ENCODE measurements at regions not wholly inside any gene's neighbourhood (a gene's known extent, or its start where the extent isn't known, plus 50 kb on each side); places are given as distances from the start of the nearest gene placed in this dataset.
A peak's percentile ranks its signal among the peaks of the same experiment; 100 is the strongest.
"Not testable (repeated sequence)": the region's sequence is repeated elsewhere in the genome, so short reads cannot be mapped to it uniquely, and the experiment has no call there.

DNA sequence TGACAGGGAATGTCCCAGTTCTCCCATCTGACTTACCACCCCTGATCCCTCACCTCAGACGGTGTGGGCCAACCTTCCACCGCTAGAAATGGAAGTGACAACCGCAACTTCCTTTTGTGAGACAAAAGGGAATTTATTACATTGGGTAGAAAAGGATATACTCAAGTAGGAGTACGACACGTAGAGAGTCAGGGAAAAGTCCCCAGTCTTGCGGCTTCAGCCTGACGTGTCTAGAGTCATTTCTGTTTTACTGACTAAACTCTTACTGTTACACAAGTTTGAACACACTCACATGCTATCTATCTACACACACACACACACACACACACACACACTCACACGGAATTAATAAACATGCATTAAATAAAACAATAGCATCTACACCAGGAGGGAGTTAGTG is 178.9 kb downstream of the COPRS start:
- Histone ChIP-seq H3K9me3 (replicated peaks; ENCODE audit: control insufficient read depth, low read depth, low read length) (no peaks in the 10 kb centered on the region), H3K36me3 (ENCODE audit: control insufficient read depth, insufficient read depth, low read length) (no peaks in the 10 kb centered on the region), H3K27ac (ENCODE audit: low read length) (no peak overlapping the region), H3K4me1 (ENCODE audit: control insufficient read depth, insufficient read depth, low read length) (peaks cover 20% of the 10 kb centered on the region), H3K27me3 (ENCODE audit: control insufficient read depth, insufficient read depth, low read length) (no peaks in the 10 kb centered on the region), H3K4me3 (ENCODE audit: low read length) (no peak overlapping the region)
- no peak for DNase-seq
- no CpG with 5 or more reads among the region's 8 CpGs for WGBS (ENCODE audit: insufficient coverage)

DNA sequence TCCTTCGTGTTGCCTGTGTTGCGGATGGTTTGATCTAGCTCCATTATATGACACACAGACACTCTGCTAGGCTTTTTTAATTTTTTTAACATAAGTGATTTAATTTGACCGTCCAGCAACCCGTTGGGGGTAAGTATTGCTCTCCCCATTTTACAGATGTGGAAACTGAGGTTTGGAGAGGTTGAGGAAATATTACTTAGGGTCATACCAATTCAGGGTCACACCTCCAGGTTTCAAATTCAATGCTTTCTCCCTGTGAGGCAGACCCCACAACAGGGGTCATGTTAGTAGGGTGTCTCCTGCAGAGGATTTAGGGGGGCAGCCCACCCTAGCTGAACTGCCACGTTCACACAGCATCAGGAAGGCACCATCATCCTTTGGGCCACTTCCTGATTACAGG is 179.4 kb downstream of the COPRS start:
- Histone ChIP-seq H3K27ac (ENCODE audit: low read length) (no peak overlapping the region), H3K36me3 (ENCODE audit: control insufficient read depth, insufficient read depth, low read length) (no peaks in the 10 kb centered on the region), H3K4me1 (ENCODE audit: control insufficient read depth, insufficient read depth, low read length) (peaks cover 24% of the 10 kb centered on the region), H3K9me3 (replicated peaks; ENCODE audit: control insufficient read depth, low read depth, low read length) (no peaks in the 10 kb centered on the region), H3K27me3 (ENCODE audit: control insufficient read depth, insufficient read depth, low read length) (no peaks in the 10 kb centered on the region), H3K4me3 (ENCODE audit: low read length) (no peak overlapping the region)
- WGBS (ENCODE audit: insufficient coverage): no CpG with 5 or more reads among the region's 5 CpGs
- no peak for DNase-seq

DNA sequence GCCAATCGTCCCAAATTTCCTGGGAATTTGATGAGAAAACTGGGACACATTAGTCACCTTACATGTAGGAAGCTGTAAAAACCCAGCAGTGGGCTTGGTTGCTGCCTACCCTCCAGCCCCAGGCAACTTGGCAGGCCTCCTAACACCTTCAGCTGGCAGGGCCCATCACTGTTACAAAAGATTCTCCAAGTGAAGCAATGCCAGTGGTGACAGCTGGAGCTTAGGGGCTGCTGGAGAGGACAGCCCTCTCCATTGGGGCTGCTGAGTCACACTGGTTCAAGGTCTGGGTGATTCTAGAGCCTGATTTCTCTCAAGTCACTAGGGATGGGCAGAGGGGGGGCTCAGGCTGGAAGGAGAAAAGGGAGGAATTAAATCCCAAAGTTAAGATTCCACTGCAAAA is 180.6 kb downstream of the COPRS start:
- Histone ChIP-seq H3K27me3 (ENCODE audit: control insufficient read depth, insufficient read depth, low read length) (no peaks in the 10 kb centered on the region), H3K4me3 (ENCODE audit: low read length) (no peak overlapping the region), H3K27ac (ENCODE audit: low read length) (peak overlapping the region; percentile 69), H3K9me3 (replicated peaks; ENCODE audit: control insufficient read depth, low read depth, low read length) (no peaks in the 10 kb centered on the region), H3K4me1 (ENCODE audit: control insufficient read depth, insufficient read depth, low read length) (peaks cover 32% of the 10 kb centered on the region), H3K36me3 (ENCODE audit: control insufficient read depth, insufficient read depth, low read length) (no peaks in the 10 kb centered on the region)
- DNase-seq: peak; percentile 89
- WGBS (ENCODE audit: insufficient coverage): no CpG with 5 or more reads among the region's 1 CpG

DNA sequence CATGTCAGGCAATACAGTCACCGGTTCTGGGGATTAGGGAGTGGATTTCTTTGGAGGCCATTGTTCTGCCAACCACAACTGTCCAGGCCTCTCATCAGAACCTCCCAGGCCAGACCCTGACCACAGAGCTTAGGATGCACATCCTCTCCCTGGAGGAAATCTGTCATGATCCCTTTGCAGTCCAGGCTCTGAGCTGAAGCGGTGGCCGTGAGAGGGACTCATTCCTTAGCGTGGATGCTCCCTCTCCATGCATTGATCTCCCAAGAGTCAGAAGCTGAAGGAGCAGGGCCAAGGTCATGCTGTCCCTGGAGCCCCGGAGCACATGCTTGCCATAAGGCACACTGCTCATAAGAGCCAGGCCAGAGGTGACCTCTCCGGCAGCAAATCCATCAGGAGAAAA is 181.4 kb downstream of the COPRS start:
- Histone ChIP-seq H3K9me3 (replicated peaks; ENCODE audit: control insufficient read depth, low read depth, low read length) (no peaks in the 10 kb centered on the region), H3K4me3 (ENCODE audit: low read length) (no peak overlapping the region), H3K27me3 (ENCODE audit: control insufficient read depth, insufficient read depth, low read length) (peaks cover 3% of the 10 kb centered on the region), H3K4me1 (ENCODE audit: control insufficient read depth, insufficient read depth, low read length) (peaks cover 32% of the 10 kb centered on the region), H3K27ac (ENCODE audit: low read length) (no peak overlapping the region), H3K36me3 (ENCODE audit: control insufficient read depth, insufficient read depth, low read length) (no peaks in the 10 kb centered on the region)
- WGBS (ENCODE audit: insufficient coverage): 59% methylated on average over 4 of the region's 6 CpGs
- no peak for DNase-seq

DNA sequence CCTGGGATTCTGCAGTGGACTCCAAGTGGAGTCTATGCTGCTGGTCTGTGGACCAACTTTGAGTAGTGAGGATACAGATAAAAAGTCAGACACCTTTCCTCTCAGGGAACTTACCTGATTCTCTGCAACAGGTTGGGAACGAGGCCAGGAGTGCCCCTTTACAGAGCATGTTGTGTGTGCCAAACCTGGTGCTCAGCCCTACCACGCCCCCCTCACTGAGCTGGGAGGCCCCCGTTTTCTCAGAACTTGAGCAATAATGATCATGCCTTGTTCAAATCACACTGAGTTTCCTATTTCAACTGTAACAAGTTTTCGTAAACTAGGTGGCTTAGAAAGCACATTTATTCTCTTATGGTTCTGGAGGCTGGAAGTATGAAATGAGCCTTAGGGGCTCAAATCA is 182.0 kb downstream of the COPRS start:
- WGBS (ENCODE audit: insufficient coverage): 80% methylated on average over 2 of the region's 4 CpGs
- Histone ChIP-seq H3K9me3 (replicated peaks; ENCODE audit: control insufficient read depth, low read depth, low read length) (no peaks in the 10 kb centered on the region), H3K36me3 (ENCODE audit: control insufficient read depth, insufficient read depth, low read length) (no peaks in the 10 kb centered on the region), H3K4me3 (ENCODE audit: low read length) (no peak overlapping the region), H3K4me1 (ENCODE audit: control insufficient read depth, insufficient read depth, low read length) (peaks cover 35% of the 10 kb centered on the region), H3K27me3 (ENCODE audit: control insufficient read depth, insufficient read depth, low read length) (peaks cover 5% of the 10 kb centered on the region), H3K27ac (ENCODE audit: low read length) (no peak overlapping the region)
- DNase-seq: no peak

DNA sequence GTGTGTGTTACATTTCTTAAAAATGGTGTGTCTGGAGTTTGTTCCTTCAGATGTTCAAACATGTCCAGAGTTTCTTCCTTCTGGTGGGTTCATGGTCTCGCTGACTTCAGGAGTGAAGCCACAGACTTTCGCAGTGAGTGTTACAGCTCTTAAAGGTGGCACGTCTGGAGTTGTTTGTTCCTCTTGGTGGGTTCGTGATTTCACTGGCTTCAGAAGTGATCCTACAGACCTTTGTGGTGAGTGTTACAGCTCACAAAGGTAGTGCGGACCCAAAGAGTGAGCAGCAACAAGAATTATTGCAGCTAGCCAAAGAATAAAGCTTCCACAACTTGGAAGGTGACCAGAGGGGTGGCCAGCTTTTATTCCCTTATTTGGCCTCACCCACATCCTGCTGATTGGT is 183.7 kb downstream of the COPRS start:
- H3K27me3 ChIP-seq (ENCODE audit: control insufficient read depth, insufficient read depth, low read length); DNase-seq; H3K27ac ChIP-seq (ENCODE audit: low read length); H3K9me3 ChIP-seq (replicated peaks; ENCODE audit: control insufficient read depth, low read depth, low read length); H3K36me3 ChIP-seq (ENCODE audit: control insufficient read depth, insufficient read depth, low read length); H3K4me3 ChIP-seq (ENCODE audit: low read length): not testable (repeated sequence)
- no CpG with 5 or more reads among the region's 5 CpGs for WGBS (ENCODE audit: insufficient coverage)
- peaks cover 35% of the 10 kb centered on the region for H3K4me1 ChIP-seq (ENCODE audit: control insufficient read depth, insufficient read depth, low read length)

DNA sequence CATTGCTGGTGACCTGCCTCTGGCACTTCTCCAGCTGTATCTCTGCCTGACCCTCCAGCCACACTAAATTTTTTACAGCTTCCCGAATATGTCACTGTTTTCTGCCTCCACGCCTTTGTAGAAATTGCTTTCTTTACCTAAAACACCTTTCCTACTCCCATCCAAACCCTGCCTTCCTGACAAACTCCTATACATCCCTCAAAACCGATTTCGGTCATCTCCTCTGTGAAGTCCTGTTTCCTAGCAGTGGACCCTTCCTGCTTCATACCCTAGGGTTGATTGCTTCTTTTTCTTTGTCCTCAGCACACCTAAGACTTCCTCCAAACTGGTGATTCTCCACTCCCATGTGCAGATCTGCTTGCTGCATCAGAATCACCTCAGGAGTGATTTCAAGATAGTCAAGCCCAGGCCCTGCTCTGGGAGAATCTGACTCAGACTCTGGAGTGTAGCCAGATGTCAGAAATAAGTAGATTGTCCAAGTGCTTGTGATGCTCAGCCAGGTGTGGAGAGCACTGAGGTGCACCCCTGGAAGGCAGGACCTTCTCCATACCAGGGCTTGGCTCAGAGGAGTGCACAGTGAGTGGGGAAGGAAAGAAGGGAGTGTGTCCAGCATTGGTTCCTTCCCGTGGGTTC is 184.2 kb downstream of the COPRS start:
- Histone ChIP-seq H3K4me1 (ENCODE audit: control insufficient read depth, insufficient read depth, low read length) (peaks cover 35% of the 10 kb centered on the region), H3K27me3 (ENCODE audit: control insufficient read depth, insufficient read depth, low read length) (peaks cover 7% of the 10 kb centered on the region), H3K27ac (ENCODE audit: low read length) (no peak overlapping the region), H3K4me3 (ENCODE audit: low read length) (no peak overlapping the region), H3K36me3 (ENCODE audit: control insufficient read depth, insufficient read depth, low read length) (no peaks in the 10 kb centered on the region), H3K9me3 (replicated peaks; ENCODE audit: control insufficient read depth, low read depth, low read length) (no peaks in the 10 kb centered on the region)
- DNase-seq: no peak
- whole genome bisulfite sequencing (ENCODE audit: insufficient coverage): 68% methylated on average over 5 of the region's 5 CpGs

DNA sequence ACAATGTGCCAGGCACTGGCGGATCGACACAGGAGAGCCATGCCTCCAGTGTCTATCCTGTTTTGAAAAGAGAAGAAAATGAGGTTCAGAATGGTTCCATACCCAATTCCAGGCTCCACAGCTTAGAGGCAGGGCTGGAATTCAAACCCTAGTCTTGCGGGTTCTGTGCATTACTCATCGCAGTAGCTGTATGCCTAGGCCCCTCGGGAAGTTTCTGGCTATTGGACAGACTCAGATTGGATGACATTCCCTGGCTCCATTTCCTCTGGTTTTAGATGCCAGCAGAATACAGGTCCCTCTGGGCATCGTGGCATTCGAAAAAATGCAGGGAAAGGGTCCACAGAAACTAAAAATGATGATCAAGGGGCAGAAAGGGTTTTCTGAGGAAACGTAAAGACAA is 184.7 kb downstream of the COPRS start:
- no peak overlapping the region for H3K4me3 ChIP-seq (ENCODE audit: low read length)
- DNase-seq: peak; percentile 42
- no peaks in the 10 kb centered on the region for H3K9me3 ChIP-seq (replicated peaks; ENCODE audit: control insufficient read depth, low read depth, low read length)
- peaks cover 33% of the 10 kb centered on the region for H3K4me1 ChIP-seq (ENCODE audit: control insufficient read depth, insufficient read depth, low read length)
- peaks cover 7% of the 10 kb centered on the region for H3K27me3 ChIP-seq (ENCODE audit: control insufficient read depth, insufficient read depth, low read length)
- H3K36me3 ChIP-seq (ENCODE audit: control insufficient read depth, insufficient read depth, low read length): no peaks in the 10 kb centered on the region
- 36% methylated on average over 7 of the region's 8 CpGs for WGBS (ENCODE audit: insufficient coverage)
- no peak overlapping the region for H3K27ac ChIP-seq (ENCODE audit: low read length)

DNA sequence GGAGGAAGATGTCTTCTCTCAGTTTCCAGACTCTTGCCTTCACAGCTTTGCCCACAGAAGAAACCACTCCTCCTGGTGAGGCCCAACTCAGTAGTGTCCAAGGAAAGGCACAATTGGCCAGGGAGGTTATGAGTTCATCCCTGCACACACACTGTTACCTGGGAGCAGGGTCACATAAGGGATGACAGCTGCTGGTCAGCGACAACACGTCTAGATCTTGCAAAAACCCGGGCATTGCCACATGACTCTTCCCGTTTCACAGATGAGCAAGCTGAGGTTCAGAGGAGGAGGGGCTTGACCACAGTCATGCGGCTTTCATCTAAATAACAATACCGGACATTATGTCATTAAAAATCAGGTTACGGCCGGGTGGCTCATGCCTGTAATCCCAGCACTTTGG is 186.0 kb downstream of the COPRS start:
- Histone ChIP-seq H3K36me3 (ENCODE audit: control insufficient read depth, insufficient read depth, low read length) (no peaks in the 10 kb centered on the region), H3K27ac (ENCODE audit: low read length) (no peak overlapping the region), H3K4me3 (ENCODE audit: low read length) (no peak overlapping the region), H3K27me3 (ENCODE audit: control insufficient read depth, insufficient read depth, low read length) (peaks cover 7% of the 10 kb centered on the region), H3K4me1 (ENCODE audit: control insufficient read depth, insufficient read depth, low read length) (peaks cover 21% of the 10 kb centered on the region), H3K9me3 (replicated peaks; ENCODE audit: control insufficient read depth, low read depth, low read length) (no peaks in the 10 kb centered on the region)
- no peak for DNase-seq
- 87% methylated on average over 3 of the region's 8 CpGs for WGBS (ENCODE audit: insufficient coverage)

DNA sequence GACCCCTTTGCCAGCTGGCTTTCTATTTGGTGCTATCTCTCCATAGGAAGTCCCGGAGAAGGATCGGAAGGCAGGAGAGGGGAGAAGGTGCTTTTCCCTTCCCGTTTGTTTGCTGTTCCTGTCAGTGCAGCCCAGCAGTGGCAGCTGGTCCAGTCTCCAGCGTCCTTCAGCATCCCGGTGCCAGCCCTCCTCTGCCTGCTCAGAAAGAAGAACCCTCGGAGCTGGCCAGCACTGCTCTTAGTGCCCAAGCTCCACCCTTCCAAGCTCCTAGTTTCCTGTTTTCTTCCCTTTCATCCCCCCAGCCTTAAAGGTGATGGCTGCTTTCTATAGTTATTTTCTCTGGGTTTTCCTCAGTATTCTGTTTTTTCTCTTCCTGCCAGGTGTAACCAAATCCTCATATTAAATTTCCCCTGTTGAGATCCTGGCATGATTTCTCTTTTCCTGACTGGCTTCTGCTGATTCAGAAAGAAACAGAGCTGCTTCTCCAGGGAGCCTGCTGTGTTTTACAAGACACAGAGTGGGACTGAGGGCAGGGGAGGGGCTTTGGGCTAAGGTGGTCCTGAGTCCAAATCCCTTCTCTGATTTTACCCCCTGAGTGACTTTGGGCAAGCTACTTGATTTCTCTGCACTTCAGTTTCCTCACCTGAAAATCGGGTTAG is 186.8 kb downstream of the COPRS start:
- H3K4me3 ChIP-seq (ENCODE audit: low read length): no peak overlapping the region
- no peak overlapping the region for H3K27ac ChIP-seq (ENCODE audit: low read length)
- H3K4me1 ChIP-seq (ENCODE audit: control insufficient read depth, insufficient read depth, low read length): peaks cover 15% of the 10 kb centered on the region
- H3K9me3 ChIP-seq (replicated peaks; ENCODE audit: control insufficient read depth, low read depth, low read length): no peaks in the 10 kb centered on the region
- DNase-seq: no peak
- H3K36me3 ChIP-seq (ENCODE audit: control insufficient read depth, insufficient read depth, low read length): no peaks in the 10 kb centered on the region
- peaks cover 7% of the 10 kb centered on the region for H3K27me3 ChIP-seq (ENCODE audit: control insufficient read depth, insufficient read depth, low read length)
- WGBS (ENCODE audit: insufficient coverage): 38% methylated on average over 4 of the region's 7 CpGs
